ENCODE measurements at regions not wholly inside any gene's neighbourhood (a gene's known extent, or its start where the extent isn't known, plus 50 kb on each side); places are given as distances from the start of the nearest gene placed in this dataset.
"Not testable (repeated sequence)": the region's sequence is repeated elsewhere in the genome, so short reads cannot be mapped to it uniquely, and the experiment has no call there.

- DNase-seq (ENCODE audit: low spot score): no peak
Measured at GRCh38 chr3:20246662-20247061, 60.7 kb upstream of the SGO1 start.

- DNase-seq (ENCODE audit: low spot score): no peak
Measured at GRCh38 chr3:20245781-20246180, 59.8 kb upstream of the SGO1 start.

- no peak for DNase-seq (ENCODE audit: low spot score)
Measured at GRCh38 chr3:20240154-20240883, 54.3 kb upstream of the SGO1 start.

- DNase-seq (ENCODE audit: low spot score): not testable (repeated sequence)
Measured at GRCh38 chr3:20238199-20238598, 52.2 kb upstream of the SGO1 start.

- no peak for DNase-seq (ENCODE audit: low spot score)
Measured at GRCh38 chr3:20236603-20237002, 50.6 kb upstream of the SGO1 start.

All from hepatic stellate cell (primary cell).